AG09319 (cell line): ENCODE measurements at regions not wholly inside any gene's neighbourhood (a gene's known extent, or its start where the extent isn't known, plus 50 kb on each side); places are given as distances from the start of the nearest gene placed in this dataset.

Source experiments
- DNase-seq: peaks from one replicate; pipeline ENCODE4 v3.0.0-alpha.2; 2010; ENCODE audit warnings: low read depth; ENCODE audit errors: extremely low read depth
- TF ChIP-seq, protein P1 (sequence below): IDR thresholded peaks from 2 replicates; pipeline ENCODE4 v1.5.1; 2011; ENCODE audit warnings: low read depth, mild to moderate bottlenecking, inconsistent platforms, low read length, moderate library complexity

GRCh38 chr18:6609666-6610264 is 119.8 kb upstream of the ARHGAP28 start:
- DNase-seq = no peak
- TF ChIP-seq, protein P1, sequence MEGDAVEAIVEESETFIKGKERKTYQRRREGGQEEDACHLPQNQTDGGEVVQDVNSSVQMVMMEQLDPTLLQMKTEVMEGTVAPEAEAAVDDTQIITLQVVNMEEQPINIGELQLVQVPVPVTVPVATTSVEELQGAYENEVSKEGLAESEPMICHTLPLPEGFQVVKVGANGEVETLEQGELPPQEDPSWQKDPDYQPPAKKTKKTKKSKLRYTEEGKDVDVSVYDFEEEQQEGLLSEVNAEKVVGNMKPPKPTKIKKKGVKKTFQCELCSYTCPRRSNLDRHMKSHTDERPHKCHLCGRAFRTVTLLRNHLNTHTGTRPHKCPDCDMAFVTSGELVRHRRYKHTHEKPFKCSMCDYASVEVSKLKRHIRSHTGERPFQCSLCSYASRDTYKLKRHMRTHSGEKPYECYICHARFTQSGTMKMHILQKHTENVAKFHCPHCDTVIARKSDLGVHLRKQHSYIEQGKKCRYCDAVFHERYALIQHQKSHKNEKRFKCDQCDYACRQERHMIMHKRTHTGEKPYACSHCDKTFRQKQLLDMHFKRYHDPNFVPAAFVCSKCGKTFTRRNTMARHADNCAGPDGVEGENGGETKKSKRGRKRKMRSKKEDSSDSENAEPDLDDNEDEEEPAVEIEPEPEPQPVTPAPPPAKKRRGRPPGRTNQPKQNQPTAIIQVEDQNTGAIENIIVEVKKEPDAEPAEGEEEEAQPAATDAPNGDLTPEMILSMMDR = no peak

DNA sequence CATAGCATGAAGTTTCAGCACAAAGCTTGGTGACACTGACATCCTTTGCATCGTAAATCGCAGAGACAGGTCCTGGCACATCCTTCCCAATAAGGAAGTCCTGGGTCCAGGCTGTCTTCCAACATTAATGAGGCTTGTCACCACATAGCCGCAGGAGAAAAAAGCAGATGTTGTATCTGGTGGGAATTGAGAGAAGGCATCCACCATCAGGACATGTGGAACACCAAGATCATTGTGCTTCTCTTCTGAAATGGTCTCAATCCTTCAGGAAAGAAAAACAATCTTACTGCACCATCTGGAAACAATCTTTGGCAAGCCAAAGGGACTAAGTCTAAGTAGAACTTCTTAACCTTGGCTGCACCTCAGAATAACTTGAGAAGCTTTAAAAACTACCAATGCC is 119.0 kb upstream of the ARHGAP28 start:
- DNase-seq = no peak
- TF ChIP-seq, protein P1 = no peak

- TF ChIP-seq, protein P1 = no peak
- DNase-seq = no peak
These were observed 115.9 kb upstream of the ARHGAP28 start for GRCh38 chr18:6613581-6613980.

GRCh38 chr18:6614952-6615351 is 114.6 kb upstream of the ARHGAP28 start:
- TF ChIP-seq, protein P1 = no peak
- DNase-seq = no peak

DNA sequence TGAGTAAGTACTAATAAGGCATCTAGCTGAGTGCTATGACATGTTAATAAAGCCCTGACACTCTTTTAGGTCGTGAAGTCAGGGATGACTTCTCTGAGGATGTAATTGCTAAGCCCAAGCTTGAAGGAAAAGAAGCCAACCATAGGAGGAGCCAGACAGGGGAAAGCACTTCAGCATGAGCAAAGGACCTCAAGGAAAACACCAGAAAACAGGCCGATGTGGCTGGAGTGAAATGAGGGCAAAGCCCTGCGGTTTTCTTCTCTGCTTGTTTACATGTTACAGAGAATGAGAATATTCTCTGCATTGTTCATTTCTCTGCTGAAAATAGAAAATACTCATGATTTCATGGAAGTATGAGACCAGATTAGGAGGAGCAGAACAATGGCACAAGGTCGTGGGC is 112.5 kb upstream of the ARHGAP28 start:
- TF ChIP-seq, protein P1 = no peak
- DNase-seq = no peak

DNA sequence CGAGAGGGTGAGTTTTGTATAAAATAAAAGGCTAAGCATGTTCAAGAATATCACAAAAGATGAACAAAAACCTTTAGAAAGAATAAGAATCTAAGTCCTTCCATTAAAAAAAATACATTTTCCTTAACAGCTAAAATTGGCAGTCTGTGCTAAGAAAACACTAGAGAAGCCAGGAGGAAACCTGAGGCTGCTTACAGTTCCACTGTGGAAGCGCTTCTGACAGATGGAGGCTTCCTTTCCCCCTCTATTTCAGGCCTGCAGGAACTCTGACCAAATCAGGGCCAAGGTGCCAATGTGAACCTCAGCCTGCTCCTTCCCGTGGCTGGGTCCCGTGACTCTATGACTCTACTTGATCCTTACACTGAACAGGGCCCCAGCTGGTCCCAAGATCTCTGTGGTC is 108.1 kb upstream of the ARHGAP28 start:
- DNase-seq = no peak

DNA sequence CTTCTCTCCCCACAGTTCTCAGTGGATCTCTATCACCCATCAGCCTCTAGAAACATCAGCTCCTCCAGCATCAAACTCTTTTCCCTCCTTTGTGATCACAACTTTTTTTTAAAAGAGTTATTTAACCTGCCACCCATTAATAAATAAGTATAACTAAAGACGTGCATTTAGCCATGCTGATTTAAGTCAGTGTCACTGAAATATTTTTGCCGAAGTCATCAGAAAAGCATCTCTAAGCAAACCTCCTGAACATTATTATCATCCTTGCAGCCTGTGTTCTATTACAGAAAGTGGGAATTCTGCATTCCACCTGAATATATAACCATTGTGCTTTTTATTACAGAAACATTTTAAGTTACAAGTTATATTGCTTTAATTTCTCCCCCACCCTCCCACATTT is 106.2 kb upstream of the ARHGAP28 start:
- DNase-seq = no peak
- TF ChIP-seq, protein P1 = no peak

More for the DNA sequence above, 108.1 kb upstream of the ARHGAP28 start:
- TF ChIP-seq, protein P1 = no peak
